Fibroblast of skin of right quadriceps (primary cell): ENCODE measurements at regions not wholly inside any gene's neighbourhood (a gene's known extent, or its start where the extent isn't known, plus 50 kb on each side); places are given as distances from the start of the nearest gene placed in this dataset.

Source experiments
- DNase-seq: peaks from one replicate; pipeline ENCODE4 v3.0.0-alpha.2; 2013

DNA sequence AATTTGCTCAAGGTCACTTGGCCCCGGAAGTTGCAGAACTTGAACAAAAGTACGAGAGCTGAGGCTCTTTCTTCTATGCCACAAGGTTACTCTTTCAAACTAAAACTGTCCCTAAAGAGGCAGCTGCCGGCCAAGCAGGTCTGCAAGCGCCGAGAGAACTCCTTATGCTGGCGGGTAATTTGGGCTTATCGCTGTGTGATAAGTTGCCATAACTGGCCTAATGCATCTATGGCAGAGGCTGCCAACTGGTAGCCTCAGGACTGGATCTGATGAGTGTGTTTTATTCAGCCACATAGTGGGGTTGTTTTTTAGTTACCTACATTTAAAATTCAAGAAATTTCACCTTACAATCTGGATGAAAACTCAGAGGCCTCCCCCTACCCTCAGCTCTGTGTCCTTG is 68.1 kb upstream of the SPOCK1 start:
- no peak for DNase-seq

DNA sequence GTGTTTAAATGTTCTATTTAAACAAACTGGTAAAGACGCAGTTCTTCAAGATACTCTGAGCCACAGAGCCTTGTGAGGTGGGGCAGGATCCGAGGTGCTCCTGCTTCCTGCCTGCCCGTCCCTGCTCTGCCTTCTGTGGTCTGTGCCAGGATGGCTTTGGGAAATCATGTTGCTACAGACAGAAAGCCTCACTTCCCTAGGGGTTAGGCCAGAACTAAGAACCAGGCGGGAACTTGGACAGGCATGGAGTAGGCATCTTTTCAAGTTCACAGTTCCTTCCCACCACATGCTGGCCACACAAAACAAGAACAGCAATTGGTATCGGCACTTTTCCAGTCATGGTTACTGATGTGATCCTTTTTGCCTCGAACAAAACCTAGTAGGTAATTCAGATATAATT is 67.7 kb upstream of the SPOCK1 start:
- DNase-seq = no peak

DNA sequence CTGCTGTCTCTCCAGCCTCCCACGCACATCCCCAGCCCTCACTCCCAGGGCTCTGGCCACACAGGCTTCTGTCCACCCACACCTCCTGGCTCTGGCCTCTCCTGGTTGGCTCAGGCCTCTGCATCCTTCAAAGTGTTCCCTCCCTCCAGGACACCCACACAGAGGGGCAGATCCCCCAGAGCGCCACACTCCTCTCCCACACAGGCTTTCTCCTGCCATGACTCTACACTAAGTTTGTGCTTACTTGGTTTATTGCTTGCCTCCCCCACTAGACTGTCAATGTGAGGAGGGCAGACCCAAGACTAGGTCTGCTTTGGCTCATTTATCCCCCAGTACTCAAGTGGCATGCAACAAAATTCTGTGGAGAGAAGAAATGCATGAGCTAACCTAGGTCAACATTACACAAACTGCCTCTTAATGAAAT is 67.0 kb upstream of the SPOCK1 start:
- peak; percentile 44 for DNase-seq

DNA sequence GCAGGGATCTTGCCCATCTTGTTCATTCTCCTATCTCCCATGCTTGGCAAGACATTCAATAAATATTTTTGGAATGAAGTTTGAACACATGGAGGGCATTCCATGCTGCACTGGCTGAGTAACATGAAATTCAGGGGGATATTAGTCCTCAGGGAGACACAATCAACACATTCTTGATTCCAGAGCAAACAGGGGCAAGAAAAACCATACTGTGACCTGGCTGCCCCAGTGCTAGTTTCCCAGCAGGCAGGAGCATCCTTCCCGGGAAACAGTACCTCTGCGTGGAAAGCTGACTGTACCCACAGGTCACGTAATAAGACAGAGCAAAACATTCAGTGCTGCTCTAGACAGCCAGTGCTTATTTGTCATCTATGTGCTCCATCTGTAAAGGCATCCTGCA is 66.3 kb upstream of the SPOCK1 start:
- peak; percentile 84 for DNase-seq

DNA sequence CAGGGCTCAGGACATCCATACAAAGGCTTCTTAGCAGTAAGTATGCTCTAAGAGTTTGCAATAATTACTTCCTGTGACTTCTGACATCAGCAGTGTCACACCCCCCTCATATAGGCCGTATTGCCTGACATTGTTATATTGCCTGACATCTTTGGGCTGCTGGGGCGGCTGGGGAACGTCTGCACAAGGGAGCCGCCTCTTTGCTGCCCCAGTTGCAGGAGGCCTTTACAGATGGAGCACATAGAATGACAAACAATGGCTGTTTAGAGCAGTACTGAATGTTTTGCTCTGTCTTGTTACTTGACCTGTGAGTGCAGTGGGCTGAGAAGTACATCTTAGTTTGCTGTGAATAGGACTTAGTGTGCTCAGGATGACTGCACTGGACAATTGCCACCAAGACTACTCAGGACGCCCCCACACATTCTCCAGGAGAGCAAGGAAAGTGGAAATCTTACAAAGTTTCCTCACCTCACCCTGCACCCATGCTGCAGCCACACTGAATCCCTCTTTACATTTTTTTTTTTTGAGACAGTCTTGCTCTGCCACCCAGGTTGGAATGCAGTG is 65.4 kb upstream of the SPOCK1 start:
- peak; percentile 41 for DNase-seq

DNA sequence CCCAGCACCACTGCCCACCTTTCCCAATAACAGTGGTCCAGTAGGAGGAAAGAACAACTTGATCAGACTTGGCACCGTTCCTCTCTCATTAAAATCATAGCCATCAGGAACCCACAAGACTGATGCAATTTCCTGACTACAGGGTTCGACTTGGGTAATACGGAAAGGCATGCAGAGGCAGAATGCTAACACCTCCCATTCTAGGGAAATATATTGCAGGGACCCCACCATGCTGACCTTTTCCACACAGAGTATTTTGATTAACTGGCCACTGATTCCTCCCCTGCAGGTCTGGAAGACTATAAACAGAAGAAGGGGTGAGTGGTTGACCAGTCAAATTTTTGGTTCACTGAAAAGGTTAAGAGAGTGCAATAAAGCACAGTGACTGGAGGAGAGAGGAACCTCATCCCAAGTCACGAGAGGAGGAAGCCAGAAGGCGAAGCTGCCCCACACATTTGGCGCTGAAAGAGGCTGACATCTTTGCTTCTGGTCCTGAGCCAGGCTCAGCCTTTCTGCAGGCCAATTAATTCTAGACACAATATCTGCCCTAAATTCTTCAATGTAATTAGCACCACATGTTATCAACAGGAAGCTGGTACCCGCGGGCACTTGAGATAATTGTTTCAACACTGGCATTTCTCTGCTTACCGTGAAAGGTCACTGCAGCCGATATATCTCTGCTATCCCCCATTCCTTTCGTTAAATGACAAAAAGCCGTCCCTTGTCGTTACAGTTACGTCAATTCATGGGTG is 64.7 kb upstream of the SPOCK1 start:
- DNase-seq = peak; percentile 98

DNA sequence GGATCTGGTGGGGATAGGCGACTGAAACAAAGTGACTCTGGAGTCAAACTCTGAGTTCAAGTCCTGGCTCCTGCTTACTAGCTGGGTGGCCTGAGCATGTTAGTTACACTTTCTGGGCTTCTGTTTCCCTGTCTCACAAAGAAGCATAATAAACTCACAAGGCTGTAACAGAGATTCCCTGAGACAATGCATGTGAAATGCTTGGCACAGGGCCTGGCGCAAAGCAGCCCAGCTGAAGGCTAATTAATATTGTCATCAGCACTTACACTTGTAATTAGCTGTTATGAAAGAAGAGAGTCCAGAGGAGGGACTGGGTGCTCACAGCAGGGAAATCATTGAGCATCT is 64.1 kb upstream of the SPOCK1 start:
- DNase-seq = no peak

DNA sequence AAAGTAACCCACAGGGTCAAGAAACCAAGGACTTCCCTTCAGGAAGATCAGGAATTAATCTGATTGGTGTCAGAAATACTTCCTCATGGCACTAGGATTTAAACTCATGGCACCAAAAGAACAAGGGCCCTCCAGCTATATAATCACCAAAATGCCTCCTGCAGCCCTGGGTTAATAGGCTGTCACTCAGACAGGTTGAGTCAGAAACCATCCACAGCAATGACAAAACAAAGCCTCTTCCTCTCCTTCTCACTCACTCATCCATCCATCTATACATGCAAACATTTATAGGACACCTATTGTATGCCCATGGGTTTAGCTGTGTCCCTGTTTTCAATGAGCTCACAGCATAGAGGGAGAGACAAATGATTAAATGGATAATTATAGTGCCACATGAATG is 62.5 kb upstream of the SPOCK1 start:
- no peak for DNase-seq

DNA sequence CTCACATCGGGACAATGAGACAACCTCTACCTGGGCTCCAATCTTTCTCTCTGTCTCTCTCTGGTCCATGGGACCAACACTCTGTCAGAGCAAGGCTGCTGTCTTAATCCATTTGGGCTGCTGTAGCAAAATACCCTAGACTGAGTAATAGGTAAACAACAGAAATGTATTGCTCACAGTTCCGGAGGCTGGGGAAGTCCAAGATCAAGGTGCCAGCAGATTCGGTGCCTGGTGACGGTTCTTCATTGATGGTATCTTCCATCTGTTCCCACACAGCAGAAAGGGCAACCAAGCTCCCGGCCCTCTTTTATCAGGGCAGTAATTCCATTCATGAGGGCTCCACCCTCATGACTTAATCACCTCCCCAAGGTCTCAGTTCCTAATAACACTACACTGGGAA is 61.3 kb upstream of the SPOCK1 start:
- DNase-seq = no peak
